ENCODE measurements at regions not wholly inside any gene's neighbourhood (a gene's known extent, or its start where the extent isn't known, plus 50 kb on each side); places are given as distances from the start of the nearest gene placed in this dataset.

- in situ Hi-C loops (cut with HindIII; ENCODE audit: low sequenced_read_pairs), result no loop called here
Observed at GRCh38 chr9:80883826-80884579, 805.3 kb downstream of the TLE1 start.

- in situ Hi-C loops (cut with HindIII; ENCODE audit: low sequenced_read_pairs), result no loop called here
Observed at GRCh38 chr9:80883426-80883825, 805.9 kb downstream of the TLE1 start.

- in situ Hi-C loops (cut with HindIII; ENCODE audit: low sequenced_read_pairs), result no loop called here
Observed at GRCh38 chr9:80881940-80882339, 807.4 kb downstream of the TLE1 start.

- in situ Hi-C loops (cut with HindIII; ENCODE audit: low sequenced_read_pairs), result no loop called here
Observed at GRCh38 chr9:80881320-80881719, 808.0 kb downstream of the TLE1 start.

- in situ Hi-C loops (cut with HindIII; ENCODE audit: low sequenced_read_pairs), result no loop called here
Observed at GRCh38 chr9:80878556-80878955, 810.8 kb downstream of the TLE1 start.

- in situ Hi-C loops (cut with HindIII; ENCODE audit: low sequenced_read_pairs), result no loop called here
Observed at GRCh38 chr9:80875947-80876346, 813.4 kb downstream of the TLE1 start.

GRCh38 chr9:80874276-80874675 is 815.1 kb downstream of the TLE1 start:
- in situ Hi-C loops (cut with HindIII; ENCODE audit: low sequenced_read_pairs), result no loop called here

GRCh38 chr9:80873861-80874260 is 815.5 kb downstream of the TLE1 start:
- in situ Hi-C loops (cut with HindIII; ENCODE audit: low sequenced_read_pairs), result no loop called here

GRCh38 chr9:80871596-80871995 is 817.8 kb downstream of the TLE1 start:
- in situ Hi-C loops (cut with HindIII; ENCODE audit: low sequenced_read_pairs), result no loop called here

GRCh38 chr9:80867731-80868130 is 821.6 kb downstream of the TLE1 start:
- in situ Hi-C loops (cut with HindIII; ENCODE audit: low sequenced_read_pairs), result no loop called here

GRCh38 chr9:80866576-80867227 is 822.6 kb downstream of the TLE1 start:
- in situ Hi-C loops (cut with HindIII; ENCODE audit: low sequenced_read_pairs), result no loop called here

- in situ Hi-C loops (cut with HindIII; ENCODE audit: low sequenced_read_pairs), result no loop called here
Observed at GRCh38 chr9:80866121-80866520, 823.2 kb downstream of the TLE1 start.

GRCh38 chr9:80843028-80843427 is 846.3 kb downstream of the TLE1 start:
- in situ Hi-C loops (cut with HindIII; ENCODE audit: low sequenced_read_pairs), result loop anchor here (5.0 kb wide), 1 partner anchor 41 kb away; no protein-coding TSS in a partner anchor

- in situ Hi-C loops (cut with HindIII; ENCODE audit: low sequenced_read_pairs), result loop anchor here (5.0 kb wide), 1 partner anchor 40 kb away; no protein-coding TSS in a partner anchor
Observed at GRCh38 chr9:80842389-80842788, 847.0 kb downstream of the TLE1 start.

GRCh38 chr9:80841888-80842287 is 847.5 kb downstream of the TLE1 start:
- in situ Hi-C loops (cut with HindIII; ENCODE audit: low sequenced_read_pairs), result loop anchor here (5.0 kb wide), 1 partner anchor 40 kb away; no protein-coding TSS in a partner anchor

- in situ Hi-C loops (cut with HindIII; ENCODE audit: low sequenced_read_pairs), result loop anchor here (5.0 kb wide), 1 partner anchor 38 kb away; no protein-coding TSS in a partner anchor
Observed at GRCh38 chr9:80839821-80840675, 849.3 kb downstream of the TLE1 start.

- in situ Hi-C loops (cut with HindIII; ENCODE audit: low sequenced_read_pairs), result no loop called here
Observed at GRCh38 chr9:80836013-80836412, 853.3 kb downstream of the TLE1 start.

- in situ Hi-C loops (cut with HindIII; ENCODE audit: low sequenced_read_pairs), result no loop called here
Observed at GRCh38 chr9:80831751-80832150, 857.6 kb downstream of the TLE1 start.

- in situ Hi-C loops (cut with HindIII; ENCODE audit: low sequenced_read_pairs), result no loop called here
Observed at GRCh38 chr9:80811656-80812055, 877.7 kb downstream of the TLE1 start.

GRCh38 chr9:80811003-80811402 is 878.3 kb downstream of the TLE1 start:
- in situ Hi-C loops (cut with HindIII; ENCODE audit: low sequenced_read_pairs), result no loop called here

- in situ Hi-C loops (cut with HindIII; ENCODE audit: low sequenced_read_pairs), result no loop called here
Observed at GRCh38 chr9:80806671-80807070, 882.7 kb downstream of the TLE1 start.
